AG04449 (cell line): ENCODE measurements at regions not wholly inside any gene's neighbourhood (a gene's known extent, or its start where the extent isn't known, plus 50 kb on each side); places are given as distances from the start of the nearest gene placed in this dataset.

Experiments
- CTCF ChIA-PET: fragments of 350-600 bp; formaldehyde crosslinking; extraction: SDS; loops from one replicate; lab custom pipeline; 2021; ENCODE audit warnings: antibody characterized with exemption; lab: Yijun Ruan, JAX
- POLR2A ChIA-PET: fragments of 400-600, 350-600 bp; formaldehyde crosslinking; extraction: SDS; loops from one replicate; lab custom pipeline; 2020; ENCODE audit warnings: antibody characterized with exemption, inconsistent platforms; lab: Yijun Ruan, JAX
- DNase-seq: peaks from one replicate; pipeline ENCODE4 v3.0.0-alpha.2; 2010; ENCODE audit warnings: low read depth, low spot score
- H3K4me3 ChIP-seq: 2 replicates; pipeline ENCODE4 v1.5.1; 2011; ENCODE audit warnings: low read depth, mild to moderate bottlenecking, control low read depth, low read length
- CTCF ChIP-seq: IDR thresholded peaks from one replicate; pipeline ENCODE4 v1.5.1; 2011; ENCODE audit warnings: mild to moderate bottlenecking, moderate library complexity, low read length, control low read depth, inconsistent platforms; ENCODE audit not compliant: insufficient read depth; ENCODE audit errors: missing control alignments

DNA sequence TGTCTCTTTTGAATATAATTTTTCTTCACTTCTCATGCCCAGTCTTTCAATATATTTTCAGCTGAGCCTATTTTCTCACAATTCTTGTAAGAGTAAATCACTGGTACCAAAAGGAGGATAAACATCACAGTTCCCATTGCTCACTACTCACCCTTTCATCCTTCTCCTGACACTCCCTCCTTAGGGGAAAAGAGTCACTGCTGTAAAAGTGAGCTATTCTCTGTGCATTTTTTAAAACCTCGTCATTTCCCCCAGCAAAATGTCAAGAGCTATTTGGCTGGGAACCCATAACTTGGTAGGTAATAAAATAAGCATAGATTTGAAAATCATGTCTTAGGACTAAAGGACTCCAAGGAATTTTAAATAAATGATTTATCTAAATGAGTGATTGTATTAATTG, 340.1 kb upstream of the GYPC start:
- H3K4me3 ChIP-seq = no peak overlapping the region
- ChIA-PET CTCF (no interaction called here), POLR2A (no interaction called here)
- no peak for TF ChIP-seq CTCF
- no peak for DNase-seq

- TF ChIP-seq CTCF = no peak
- H3K4me3 ChIP-seq = no peak overlapping the region
- CTCF ChIA-PET = no interaction called here
- POLR2A ChIA-PET = no interaction called here
- no peak for DNase-seq
These were observed 338.0 kb upstream of the GYPC start for GRCh38 chr2:126317790-126318431.

DNA sequence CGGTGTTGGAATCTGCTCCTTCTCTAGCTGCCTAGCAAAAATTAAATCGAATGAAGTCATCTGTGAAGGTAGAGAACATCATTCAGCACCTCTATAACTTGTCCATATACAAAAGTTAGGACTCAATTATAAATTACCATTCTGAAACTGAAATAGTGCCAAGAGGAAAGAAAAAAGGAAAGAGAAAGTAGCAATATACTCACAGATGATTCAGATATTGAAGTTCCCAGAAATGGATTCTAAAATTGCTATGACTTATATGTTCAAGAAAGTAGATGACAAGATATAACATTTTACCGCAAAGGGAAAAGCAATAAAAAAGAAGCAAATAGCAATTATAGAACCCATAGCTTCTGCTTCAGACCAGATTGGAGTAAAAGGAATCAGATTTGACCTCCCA, 333.6 kb upstream of the GYPC start:
- POLR2A ChIA-PET = no interaction called here
- no peak for DNase-seq
- TF ChIP-seq CTCF = no peak
- CTCF ChIA-PET = no interaction called here
- H3K4me3 ChIP-seq = no peak overlapping the region

- no peak for TF ChIP-seq CTCF
- no peak overlapping the region for H3K4me3 ChIP-seq
- ChIA-PET CTCF (no interaction called here), POLR2A (no interaction called here)
- no peak for DNase-seq
These were observed 330.8 kb upstream of the GYPC start for GRCh38 chr2:126325202-126325601.

GRCh38 chr2:126329173-126329572, 326.8 kb upstream of the GYPC start:
- H3K4me3 ChIP-seq = no peak overlapping the region
- ChIA-PET CTCF (no interaction called here), POLR2A (no interaction called here)
- TF ChIP-seq CTCF = no peak
- no peak for DNase-seq

- no peak for TF ChIP-seq CTCF
- no peak for DNase-seq
- H3K4me3 ChIP-seq = no peak overlapping the region
- POLR2A ChIA-PET = no interaction called here
- CTCF ChIA-PET = no interaction called here
These were observed 313.5 kb upstream of the GYPC start for GRCh38 chr2:126342457-126342856.
